CD14-positive monocyte (primary cell): ENCODE measurements at regions not wholly inside any gene's neighbourhood (a gene's known extent, or its start where the extent isn't known, plus 50 kb on each side); places are given as distances from the start of the nearest gene placed in this dataset.

Source experiments
- DNase-seq, 3 donors: peaks; one replicate each; pipeline ENCODE4 v3.0.0-alpha.2; 2011 to 2022
- H2AFZ ChIP-seq: 2 replicates; pipeline ENCODE4 v1.6.0; 2012; ENCODE audit warnings: mild to moderate bottlenecking, low read depth, low read length, inconsistent platforms; ENCODE audit not compliant: insufficient read depth, poor library complexity, severe bottlenecking
- H3K27ac ChIP-seq, 2 donors: 1 replicate in 1 of 2; 2 replicates in 1 of 2; pipeline ENCODE4 v1.5.1; 2012 to 2013; ENCODE audit warnings: low read length in 2 of 2, control low read depth in 1 of 2, inconsistent platforms in 1 of 2, low read depth in 1 of 2, mild to moderate bottlenecking in 1 of 2
- H3K27me3 ChIP-seq, 2 donors: one replicate each; pipeline versions ENCODE4 v1.6.0 to v1.6.1; 2011 to 2013; ENCODE audit warnings: low read length in 2 of 2; ENCODE audit not compliant: control insufficient read depth in 2 of 2, insufficient read depth in 2 of 2
- H3K36me3 ChIP-seq, 2 donors: replicated peaks in 1 of 2; 1 replicate in 1 of 2; 2 replicates in 1 of 2; pipeline versions ENCODE4 v1.5.1 to v1.6.1; 2012 to 2013; ENCODE audit warnings: low read length in 2 of 2, control low read depth in 1 of 2, inconsistent platforms in 1 of 2, mild to moderate bottlenecking in 1 of 2; ENCODE audit not compliant: insufficient read depth in 2 of 2, control insufficient read depth in 1 of 2
- H3K4me1 ChIP-seq, 2 donors: 1 replicate in 1 of 2; 2 replicates in 1 of 2; pipeline versions ENCODE4 v1.5.1 to v1.6.1; 2012 to 2013; ENCODE audit warnings: low read length in 2 of 2, control low read depth in 1 of 2, inconsistent platforms in 1 of 2, mild to moderate bottlenecking in 1 of 2, moderate library complexity in 1 of 2; ENCODE audit not compliant: insufficient read depth in 2 of 2, control insufficient read depth in 1 of 2
- H3K4me2 ChIP-seq: replicated peaks from 2 replicates; pipeline ENCODE3; 2012; ENCODE audit warnings: low read length, moderate library complexity, mild to moderate bottlenecking; ENCODE audit not compliant: poor library complexity, severe bottlenecking; ENCODE audit errors: extremely low read depth
- H3K4me3 ChIP-seq, 3 experiments: fragments of 200-600 bp in 1 of 3; sonication (generic) in 1 of 3; replicated peaks in 1 of 3; 1 replicate in 2 of 3; 2 replicates in 1 of 3; pipeline ENCODE4 v1.5.1; 2011 to 2013; ENCODE audit warnings: low read length in 3 of 3, mild to moderate bottlenecking in 3 of 3, control low read depth in 2 of 3, low read depth in 2 of 3, inconsistent platforms in 1 of 3, moderate library complexity in 1 of 3
- H3K79me2 ChIP-seq: 2 replicates; pipeline ENCODE4 v1.6.0; 2012; ENCODE audit warnings: mild to moderate bottlenecking, control low read depth, inconsistent platforms, low read length, moderate library complexity; ENCODE audit not compliant: insufficient read depth
- H3K9ac ChIP-seq: 2 replicates; pipeline ENCODE4 v1.6.0; 2017; ENCODE audit warnings: low read length, mild to moderate bottlenecking; ENCODE audit not compliant: insufficient read depth, poor library complexity, severe bottlenecking
- H3K9me3 ChIP-seq, 2 donors: replicated peaks in 1 of 2; 1 replicate in 1 of 2; 2 replicates in 1 of 2; pipeline versions ENCODE4 v1.5.1 to v1.6.1; 2012 to 2013; ENCODE audit warnings: low read length in 2 of 2, control low read depth in 1 of 2; ENCODE audit not compliant: control insufficient read depth in 1 of 2, insufficient read depth in 1 of 2
- H4K20me1 ChIP-seq: 2 replicates; pipeline ENCODE4 v1.6.0; 2012; ENCODE audit warnings: mild to moderate bottlenecking, low read length, control low read depth, moderate library complexity; ENCODE audit not compliant: insufficient read depth
- H3K27ac Mint-ChIP-seq, 7 donors: one replicate each; pipeline ENCODE4 v1.8.0; 2020; ENCODE audit warnings: mild to moderate bottlenecking in 7 of 7, mixed read lengths in 7 of 7, moderate library complexity in 6 of 7, inconsistent platforms in 2 of 7
- H3K27me3 Mint-ChIP-seq, 3 donors: one replicate each; pipeline ENCODE4 v1.8.0; 2021 to 2022; ENCODE audit warnings: low read depth in 3 of 3, mild to moderate bottlenecking in 3 of 3, mixed read lengths in 3 of 3, moderate library complexity in 3 of 3, inconsistent platforms in 1 of 3
- H3K36me3 Mint-ChIP-seq, 2 donors: one replicate each; pipeline ENCODE4 v1.8.0; 2020; ENCODE audit warnings: mixed read lengths in 2 of 2, inconsistent platforms in 1 of 2, mild to moderate bottlenecking in 1 of 2
- H3K4me1 Mint-ChIP-seq: one replicate; pipeline ENCODE4 v1.8.0; 2020; ENCODE audit warnings: mild to moderate bottlenecking, mixed read lengths
- H3K4me3 Mint-ChIP-seq, 2 donors: one replicate each; pipeline ENCODE4 v1.8.0; 2020; ENCODE audit warnings: mild to moderate bottlenecking in 2 of 2, mixed read lengths in 2 of 2, moderate library complexity in 1 of 2
- H3K9me3 Mint-ChIP-seq, 7 donors: one replicate each; pipeline ENCODE4 v1.8.0; 2020 to 2022; ENCODE audit warnings: mixed read lengths in 7 of 7, mild to moderate bottlenecking in 6 of 7, moderate library complexity in 6 of 7, inconsistent platforms in 2 of 7
- CTCF ChIP-seq: fragments of 200-600 bp; IDR thresholded peaks from one replicate; pipeline ENCODE4 v1.8.0; 2022; ENCODE audit warnings: antibody characterized with exemption, mild to moderate bottlenecking
- WGBS: methylation state at CpG from one replicate; pipeline ENCODE4 v1.1.5; 2013; ENCODE audit warnings: missing lambda C conversion rate; ENCODE audit not compliant: insufficient coverage; 5-methylcytosine and 5-hydroxymethylcytosine counted together
- intact Hi-C, 2 donors: fragments of 100-400 bp; cut with micrococcal nuclease; formaldehyde crosslinking; loops; one replicate each; pipeline versions ENCODE4 v1.15.0 to v1.15.1; 2023

- no CpG with 5 or more reads among the region's 2 CpGs for WGBS
- H2AFZ ChIP-seq: no peak overlapping the region
- peaks cover 4 to 16% (median 11%) of the 10 kb centered on the region in 7 donors for H3K9me3 Mint-ChIP-seq
- H3K9me3 ChIP-seq: peaks cover 18 to 21% of the 10 kb centered on the region in 2 donors
- no peak overlapping the region for H3K4me3 ChIP-seq
- H3K36me3 Mint-ChIP-seq: no peaks in the 10 kb centered on the region
- no peak for DNase-seq
- no peak for TF ChIP-seq CTCF
- no peaks in the 10 kb centered on the region for H3K27me3 ChIP-seq
- no peaks in the 10 kb centered on the region for H3K36me3 ChIP-seq
- no peak overlapping the region for H3K27ac Mint-ChIP-seq
- no peak overlapping the region for H3K4me3 Mint-ChIP-seq
- intact Hi-C loops: no loop called here
- H3K4me1 ChIP-seq: no peaks in the 10 kb centered on the region
- H3K27ac ChIP-seq: no peak overlapping the region
- H3K4me2 ChIP-seq: no peak overlapping the region
- no peaks in the 10 kb centered on the region for H3K79me2 ChIP-seq
- H4K20me1 ChIP-seq: no peaks in the 10 kb centered on the region
- H3K9ac ChIP-seq: no peak overlapping the region
- no peaks in the 10 kb centered on the region for H3K27me3 Mint-ChIP-seq
- no peaks in the 10 kb centered on the region for H3K4me1 Mint-ChIP-seq
Observed at GRCh38 chr12:78275886-78276285, 445.2 kb downstream of the NAV3 start.

GRCh38 chr12:78278706-78279190 lies 448.1 kb downstream of the NAV3 start:
- H3K4me3 ChIP-seq: no peak overlapping the region
- WGBS: no CpG with 5 or more reads among the region's 2 CpGs
- no peak overlapping the region for H3K27ac ChIP-seq
- no peaks in the 10 kb centered on the region for H3K4me1 ChIP-seq
- H3K36me3 ChIP-seq: no peaks in the 10 kb centered on the region
- no peaks in the 10 kb centered on the region for H4K20me1 ChIP-seq
- H3K4me1 Mint-ChIP-seq: no peaks in the 10 kb centered on the region
- no peaks in the 10 kb centered on the region for H3K36me3 Mint-ChIP-seq
- H3K9me3 Mint-ChIP-seq: peaks cover 4 to 17% (median 11%) of the 10 kb centered on the region in 7 donors
- H3K27me3 ChIP-seq: no peaks in the 10 kb centered on the region
- peak overlapping the region in 1 of 7 donors; percentile 2 for H3K27ac Mint-ChIP-seq
- H2AFZ ChIP-seq: no peak overlapping the region
- H3K4me3 Mint-ChIP-seq: no peak overlapping the region
- no peak overlapping the region for H3K9ac ChIP-seq
- intact Hi-C loops: no loop called here
- H3K79me2 ChIP-seq: no peaks in the 10 kb centered on the region
- H3K27me3 Mint-ChIP-seq: no peaks in the 10 kb centered on the region
- DNase-seq: no peak
- no peak overlapping the region for H3K4me2 ChIP-seq
- no peak for TF ChIP-seq CTCF
- peaks cover 18 to 21% of the 10 kb centered on the region in 2 donors for H3K9me3 ChIP-seq
